HT1080 (cell line): ENCODE measurements at regions not wholly inside any gene's neighbourhood (a gene's known extent, or its start where the extent isn't known, plus 50 kb on each side); places are given as distances from the start of the nearest gene placed in this dataset.
"Not testable (repeated sequence)": the region's sequence is repeated elsewhere in the genome, so short reads cannot be mapped to it uniquely, and the experiment has no call there.

Source experiments
- DNase-seq: peaks from one replicate; pipeline ENCODE4 v3.0.0-alpha.2; 2015; ENCODE audit warnings: low read depth

DNA sequence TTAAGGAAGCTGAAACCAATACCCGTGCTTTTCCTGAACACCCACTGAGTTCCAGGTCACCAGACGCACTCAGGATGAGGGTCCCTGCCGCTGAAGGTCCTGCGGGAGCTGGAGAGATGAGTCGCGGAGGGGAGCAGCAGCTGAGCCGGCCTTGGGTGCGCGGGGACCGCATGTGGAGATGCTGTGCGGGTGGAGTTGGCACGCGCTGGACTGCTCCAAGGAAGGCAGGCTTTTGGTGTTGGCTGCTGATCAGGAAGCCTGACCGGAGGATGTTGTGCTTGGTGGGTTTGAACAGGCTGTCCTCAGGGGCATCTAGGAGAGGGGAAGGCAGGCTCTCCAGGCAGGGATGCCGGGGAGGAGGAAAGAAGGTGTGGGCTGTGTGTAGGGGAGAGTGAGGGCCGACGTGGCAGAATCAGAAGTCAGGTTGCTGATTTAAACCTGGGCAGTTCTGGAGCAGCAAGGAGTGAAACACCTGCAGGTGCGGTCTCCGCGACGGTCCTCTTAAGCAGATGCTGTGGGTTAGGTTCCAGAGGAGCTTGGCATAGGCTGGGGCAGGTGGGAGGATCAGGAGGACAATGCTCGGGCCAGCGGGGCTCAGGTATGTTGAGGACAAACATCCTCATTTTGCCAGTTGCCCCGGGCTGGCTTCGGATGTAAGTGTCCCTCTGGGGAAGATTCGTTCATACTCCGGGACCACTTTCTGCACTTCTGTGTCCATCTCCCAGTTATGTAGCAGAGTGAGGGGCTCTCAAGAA is 197.5 kb upstream of the B3GAT1 start:
- DNase-seq, result no peak

DNA sequence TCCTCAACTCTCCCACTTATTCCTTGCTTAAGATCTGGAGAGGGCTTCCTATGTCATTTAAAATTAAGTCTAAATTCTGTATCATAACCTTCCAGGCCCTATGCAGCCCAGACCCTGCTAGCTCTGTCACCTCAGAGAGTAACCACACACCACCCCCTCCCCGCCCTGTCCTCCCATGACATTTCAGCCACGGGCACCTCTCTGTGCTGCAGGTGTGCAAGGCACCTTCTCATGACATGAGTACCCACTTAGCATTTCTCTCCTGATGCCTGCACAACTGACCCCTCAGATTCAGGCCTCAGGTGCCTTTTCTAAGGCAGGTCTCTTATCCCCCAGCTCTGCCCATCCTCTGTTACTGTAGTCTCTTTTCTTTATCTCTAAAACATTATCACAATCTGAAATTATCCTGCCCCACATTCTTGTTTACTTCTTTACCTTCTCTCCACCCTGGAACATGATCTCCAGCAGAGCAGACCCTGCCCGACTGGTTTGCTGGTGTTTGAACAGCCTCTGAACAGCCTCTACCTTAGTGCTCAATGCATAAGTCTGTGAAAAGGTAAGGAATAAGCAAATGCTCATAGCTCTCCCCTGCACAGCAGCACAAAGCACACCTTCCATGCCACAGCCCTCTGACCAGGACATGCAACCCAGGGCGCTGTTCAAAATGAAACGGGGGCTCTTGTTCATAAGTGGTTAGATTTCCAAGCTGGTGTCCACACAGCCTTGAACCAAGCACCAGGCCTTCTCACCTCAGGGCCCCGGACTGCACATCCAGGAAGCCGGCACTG is 196.1 kb upstream of the B3GAT1 start:
- DNase-seq, result no peak

- no peak for DNase-seq
These were observed 194.2 kb upstream of the B3GAT1 start for GRCh38 chr11:134606251-134606650.

DNA sequence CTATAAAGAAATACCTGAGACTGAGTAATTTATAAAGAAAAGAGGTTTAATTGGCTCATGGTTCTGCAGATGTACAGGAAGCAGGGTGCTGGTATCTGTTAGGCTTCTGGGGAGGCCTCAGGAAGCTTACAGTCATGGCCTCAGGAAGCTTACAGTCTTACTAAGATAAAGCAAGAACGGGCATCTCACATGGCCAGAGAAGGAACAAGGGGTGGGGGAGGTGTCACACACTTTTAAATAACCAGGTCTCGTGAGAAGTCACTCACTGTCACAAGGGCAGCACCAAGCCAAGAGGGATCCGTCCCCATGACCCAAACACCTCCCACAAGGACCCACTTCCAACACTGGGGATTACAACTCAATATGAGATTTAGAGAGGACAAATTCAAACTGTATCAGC is 192.8 kb upstream of the B3GAT1 start:
- no peak for DNase-seq

DNA sequence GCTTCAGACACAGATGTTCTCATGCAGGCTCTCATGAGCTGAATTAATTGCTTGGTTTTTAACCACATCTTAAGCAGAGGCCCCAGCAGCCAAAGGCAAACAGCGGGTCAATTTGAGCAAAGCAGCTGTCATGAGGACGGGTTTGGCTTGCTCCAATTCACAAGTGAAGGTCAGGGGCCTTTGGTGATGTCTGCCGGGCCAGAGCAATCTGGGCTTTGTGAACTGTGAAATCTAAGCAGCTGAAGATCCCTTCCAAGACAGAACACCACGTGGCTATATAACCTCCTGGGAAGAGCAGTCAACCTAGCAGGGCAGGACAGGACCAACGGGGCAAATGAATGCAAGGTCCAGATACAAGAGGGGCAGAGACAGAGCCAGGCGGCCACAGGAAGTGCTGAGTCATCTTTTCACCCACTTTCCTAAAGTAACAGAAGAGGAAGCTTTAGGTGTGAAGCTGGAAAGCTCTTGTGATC is 187.3 kb upstream of the B3GAT1 start:
- DNase-seq, result no peak

- DNase-seq, result no peak
These were observed 186.3 kb upstream of the B3GAT1 start for GRCh38 chr11:134598368-134598767.

- no peak for DNase-seq
These were observed 185.4 kb upstream of the B3GAT1 start for GRCh38 chr11:134597452-134597851.

DNA sequence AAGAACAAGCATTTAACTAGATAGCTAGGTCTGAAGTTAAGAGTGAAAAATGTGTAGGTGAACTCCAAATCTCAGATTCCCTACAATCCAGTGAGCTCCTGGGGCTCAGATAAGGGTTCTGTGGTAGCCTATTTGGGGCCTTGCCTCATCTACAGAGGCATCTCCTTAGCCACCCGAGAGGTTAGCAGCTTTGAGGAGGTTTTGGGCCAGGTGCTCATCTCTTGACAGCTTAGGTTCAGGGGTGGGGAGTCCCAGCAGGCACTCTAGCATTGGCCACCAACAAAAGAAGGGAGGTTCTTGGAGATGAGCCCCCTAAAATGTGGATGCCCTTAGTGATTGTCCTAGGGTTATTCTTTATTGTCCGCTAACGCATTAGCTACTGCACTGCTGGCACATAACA is 184.4 kb upstream of the B3GAT1 start:
- no peak for DNase-seq

GRCh38 chr11:134592391-134592990 is 180.4 kb upstream of the B3GAT1 start:
- peak; percentile 52 for DNase-seq

- DNase-seq, result no peak
These were observed 179.3 kb upstream of the B3GAT1 start for GRCh38 chr11:134591338-134591737.

- DNase-seq, result no peak
These were observed 177.1 kb upstream of the B3GAT1 start for GRCh38 chr11:134589129-134589528.

- DNase-seq, result not testable (repeated sequence)
These were observed 176.5 kb upstream of the B3GAT1 start for GRCh38 chr11:134588460-134589110.

DNA sequence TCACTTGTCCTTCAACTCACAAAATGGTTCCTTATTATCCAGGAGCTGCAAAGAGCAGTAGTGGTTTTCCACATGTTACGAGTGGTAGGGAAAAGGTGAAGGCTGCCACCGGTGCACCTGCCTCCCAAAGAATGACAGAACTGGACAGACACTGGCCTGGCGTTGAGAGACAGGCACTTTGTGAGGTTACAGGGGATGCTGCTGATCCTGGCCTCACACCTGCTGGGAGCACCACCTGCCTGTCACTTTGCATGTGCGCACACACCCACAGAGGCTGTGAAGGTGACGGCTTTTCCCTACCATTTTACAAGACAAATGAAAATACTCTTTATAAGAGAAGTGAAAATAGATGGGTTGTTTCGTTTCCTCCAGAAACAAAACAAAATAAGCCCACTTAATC is 175.3 kb upstream of the B3GAT1 start:
- DNase-seq, result no peak

- no peak for DNase-seq
These were observed 174.7 kb upstream of the B3GAT1 start for GRCh38 chr11:134586726-134587125.

GRCh38 chr11:134585666-134586610 is 173.9 kb upstream of the B3GAT1 start:
- DNase-seq, result no peak

- no peak for DNase-seq
These were observed 172.8 kb upstream of the B3GAT1 start for GRCh38 chr11:134584706-134585445.

DNA sequence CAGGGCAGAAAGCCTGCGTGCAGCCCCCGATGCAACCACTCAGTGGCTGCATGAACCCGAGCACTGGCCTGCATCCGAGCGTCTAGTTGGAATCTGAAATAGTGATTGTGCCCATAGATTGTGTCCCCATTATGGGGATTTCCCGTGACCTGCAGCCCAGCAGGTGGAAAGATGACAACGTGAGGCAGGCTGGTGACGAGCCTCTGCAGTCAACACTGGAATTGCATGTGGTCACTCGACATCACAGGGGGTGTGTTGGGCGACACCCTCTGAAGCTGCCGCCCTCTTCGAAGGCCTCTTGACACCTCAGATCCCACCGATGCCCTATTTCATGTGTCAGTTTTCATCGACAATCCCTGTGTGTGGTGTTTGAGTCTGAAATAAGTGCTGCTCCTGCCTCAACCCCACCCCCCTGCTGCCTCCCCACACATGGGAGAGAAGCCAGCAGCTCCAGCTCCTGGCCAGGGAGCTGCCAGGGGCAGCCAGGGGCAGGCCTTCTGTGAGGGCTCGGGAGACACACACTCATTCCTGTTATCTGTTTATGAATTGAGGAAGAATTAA is 172.0 kb upstream of the B3GAT1 start:
- no peak for DNase-seq

GRCh38 chr11:134583397-134583990 is 171.5 kb upstream of the B3GAT1 start:
- DNase-seq, result no peak

DNA sequence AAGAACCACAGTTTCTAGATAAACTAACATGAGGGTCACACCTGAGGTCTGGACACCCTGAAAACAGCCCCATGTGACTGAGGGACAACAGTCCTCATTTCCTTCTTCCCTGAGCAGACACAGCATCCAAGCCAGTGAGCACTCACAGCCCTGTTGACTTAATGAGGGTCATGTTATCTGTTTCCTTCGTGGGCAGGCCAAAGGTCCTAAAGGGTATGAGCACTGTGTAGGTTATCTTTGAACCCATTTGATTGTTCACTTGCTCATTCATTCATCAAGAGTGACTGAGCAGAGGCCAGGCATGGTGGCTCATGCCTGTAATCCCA is 170.7 kb upstream of the B3GAT1 start:
- DNase-seq, result no peak
